Prostate gland (tissue), 2 donors: ENCODE measurements at regions not wholly inside any gene's neighbourhood (a gene's known extent, or its start where the extent isn't known, plus 50 kb on each side); places are given as distances from the start of the nearest gene placed in this dataset.

Experiments
- DNase-seq: peaks from one replicate; pipeline ENCODE4 v3.0.0-alpha.2; 2019; ENCODE audit warnings: low spot score
- H3K27ac ChIP-seq, 2 donors: fragments of 200-600 bp; sonication (generic); 2 replicates each; pipeline ENCODE4 v1.5.1; 2017 to 2019
- H3K27me3 ChIP-seq: fragments of 200-600 bp; sonication (generic); replicated peaks from 2 replicates; pipeline ENCODE4 v1.5.1; 2019; ENCODE audit not compliant: insufficient read depth
- H3K36me3 ChIP-seq, 2 donors: fragments of 200-600 bp; sonication (generic); 1 replicate in 1 of 2; 2 replicates in 1 of 2; pipeline versions ENCODE4 v1.5.1 to v1.8.1; 2017 to 2019
- H3K4me1 ChIP-seq: fragments of 200-600 bp; sonication (generic); replicated peaks from 2 replicates; pipeline ENCODE4 v1.5.1; 2019
- H3K4me3 ChIP-seq, 2 donors: fragments of 200-600 bp; sonication (generic); 2 replicates each; pipeline ENCODE4 v1.5.1; 2017 to 2019
- H3K9me3 ChIP-seq: fragments of 200-600 bp; sonication (generic); 2 replicates; pipeline ENCODE4 v1.5.1; 2017
- CTCF ChIP-seq, 4 experiments: fragments of 200-600 bp in 2 of 4; fragments of 450-650 bp in 2 of 4; sonication (generic) in 2 of 4; IDR thresholded peaks; 1 replicate in 3 of 4; 2 replicates in 1 of 4; pipeline ENCODE4 v1.5.1; 2016 to 2019; ENCODE audit warnings: antibody characterized with exemption in 4 of 4, mild to moderate bottlenecking in 2 of 4, moderate library complexity in 2 of 4
- POLR2A ChIP-seq: fragments of 450-650 bp; IDR thresholded peaks from one replicate; pipeline ENCODE4 v1.6.1; 2016; ENCODE audit warnings: antibody characterized with exemption, mild to moderate bottlenecking
- POLR2AphosphoS5 ChIP-seq: sonication (generic); formaldehyde crosslinking; IDR thresholded peaks from one replicate; pipeline ENCODE4 v1.6.1; 2017; ENCODE audit warnings: antibody characterized with exemption
- WGBS: methylation state at CpG from one replicate; pipeline ENCODE4 v1.1.5; 2018; 5-methylcytosine and 5-hydroxymethylcytosine counted together
- intact Hi-C: fragments of 100-400 bp; cut with DNase I; formaldehyde crosslinking; loops from one replicate; pipeline ENCODE4 v1.14.2; 2022

DNA sequence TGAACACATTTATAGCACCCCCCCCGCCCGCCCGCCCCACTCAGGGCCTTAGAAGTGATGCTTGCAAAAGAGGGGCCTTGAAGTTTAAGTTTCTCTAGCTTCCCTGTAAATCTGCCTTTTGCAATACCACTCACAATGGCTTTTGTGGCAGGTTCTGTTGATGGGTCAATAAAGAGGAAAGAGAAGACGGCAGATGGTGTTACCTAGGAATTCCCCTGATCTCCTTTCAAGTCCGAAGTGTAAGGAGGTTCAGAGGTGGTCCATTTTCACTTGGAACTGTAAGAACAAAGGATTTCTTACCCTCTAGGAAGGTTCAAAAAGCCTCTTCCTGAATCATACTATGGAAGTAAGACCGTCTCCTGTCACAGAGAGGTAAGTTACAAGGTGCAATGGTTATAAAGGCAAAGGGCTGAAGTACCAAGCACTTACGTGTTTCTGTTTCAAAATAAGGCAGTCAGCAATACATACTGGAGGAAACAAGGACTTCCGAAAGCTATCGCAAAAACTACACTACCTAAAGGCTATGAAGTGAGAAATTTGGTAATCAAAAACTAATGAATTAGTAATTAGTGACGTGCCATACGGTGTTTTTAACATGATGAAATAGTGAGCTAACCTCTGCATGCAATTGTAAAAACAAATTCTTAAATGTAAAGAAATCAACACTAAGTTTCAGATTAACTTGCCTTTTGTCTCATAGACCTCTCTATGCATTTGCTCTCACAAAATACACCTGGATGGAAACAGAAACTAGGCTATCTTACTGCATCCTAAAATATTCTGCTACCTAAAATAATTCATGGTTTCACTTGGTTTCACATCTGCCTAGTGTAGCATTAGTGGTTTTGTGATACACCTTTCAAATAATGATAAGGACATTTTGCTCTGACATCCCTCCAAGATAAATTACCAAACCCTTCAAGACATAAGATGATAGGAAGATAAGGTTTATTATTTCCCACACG, 589.4 kb upstream of the FAM174A start:
- Histone ChIP-seq H3K27ac (no peak overlapping the region), H3K36me3 (no peaks in the 10 kb centered on the region), H3K27me3 (no peaks in the 10 kb centered on the region), H3K4me3 (no peak overlapping the region), H3K9me3 (no peaks in the 10 kb centered on the region), H3K4me1 (no peaks in the 10 kb centered on the region)
- no peak for DNase-seq
- intact Hi-C loops: no loop called here
- 63% methylated on average over 12 of the region's 12 CpGs for WGBS
- TF ChIP-seq POLR2AphosphoS5 (no peak), POLR2A (no peak), CTCF (IDR thresholded peaks at IDR 0.05) (no peak)

DNA sequence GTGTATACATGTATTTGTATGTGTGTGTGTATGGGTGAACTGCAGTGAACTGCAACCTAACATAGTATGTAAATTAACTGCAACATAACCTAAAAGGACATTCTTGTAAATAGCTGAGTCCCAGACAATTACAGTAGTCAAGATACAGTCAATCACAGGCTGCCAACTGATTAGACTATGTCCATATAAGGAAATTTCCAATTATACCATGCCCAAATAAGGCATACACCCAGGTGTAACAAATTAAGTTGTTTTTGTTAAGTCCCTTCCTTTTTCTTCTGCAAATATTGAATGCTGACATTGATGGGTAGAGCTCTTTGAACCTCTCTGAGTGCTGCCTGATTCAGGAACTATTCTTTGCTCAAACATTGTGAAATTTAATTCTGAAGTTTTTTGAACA, 594.6 kb upstream of the FAM174A start:
- intact Hi-C loops: no loop called here
- TF ChIP-seq CTCF (IDR thresholded peaks at IDR 0.05): no peak
- no peak for TF ChIP-seq POLR2AphosphoS5
- no peak for TF ChIP-seq POLR2A
- Histone ChIP-seq H3K27ac (no peak overlapping the region), H3K9me3 (no peaks in the 10 kb centered on the region), H3K27me3 (no peaks in the 10 kb centered on the region), H3K36me3 (no peaks in the 10 kb centered on the region), H3K4me1 (no peaks in the 10 kb centered on the region), H3K4me3 (no peak overlapping the region)
- DNase-seq: no peak

DNA sequence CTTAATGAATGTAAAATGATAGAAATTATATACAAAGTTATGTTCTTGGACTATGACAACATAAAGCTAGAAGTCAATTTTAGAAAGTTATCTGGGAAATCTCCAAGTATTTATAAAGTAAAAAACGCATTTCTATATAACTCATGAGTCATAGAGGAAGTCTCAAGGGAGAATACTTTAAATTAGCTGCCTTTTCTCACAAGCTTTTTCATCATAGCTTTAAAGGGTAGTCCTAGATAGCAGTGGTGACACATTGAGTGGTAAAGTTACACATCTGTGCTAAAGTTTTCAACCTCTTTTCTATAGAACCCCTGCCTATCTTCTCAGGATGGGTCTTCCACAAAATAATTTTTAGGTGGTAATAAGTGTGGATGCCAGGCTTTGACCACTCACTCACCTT, 598.3 kb upstream of the FAM174A start:
- intact Hi-C loops: no loop called here
- 47% methylated on average over 1 of the region's 1 CpG for WGBS

DNA sequence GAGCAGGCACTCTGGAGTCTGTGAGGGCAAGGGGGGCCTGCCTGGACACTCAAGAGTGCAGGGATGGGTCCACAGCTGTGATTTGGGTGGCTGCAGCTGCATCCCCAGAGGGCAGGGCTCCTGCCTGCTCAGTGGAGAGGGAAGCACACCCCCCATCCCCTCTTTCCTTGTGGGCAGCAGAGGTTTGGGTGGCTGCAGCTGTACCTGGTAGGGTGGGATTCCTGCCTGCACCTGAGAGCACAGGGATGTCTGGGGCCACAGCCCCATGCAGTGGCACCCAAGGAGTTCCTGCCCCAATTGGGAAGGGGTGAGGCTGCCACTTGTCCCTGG, 605.4 kb upstream of the FAM174A start:
- no peaks in the 10 kb centered on the region for H3K4me1 ChIP-seq
- no peak overlapping the region for H3K27ac ChIP-seq
- TF ChIP-seq POLR2AphosphoS5: no peak
- no peak for TF ChIP-seq CTCF (IDR thresholded peaks at IDR 0.05)
- no peak for TF ChIP-seq POLR2A
- H3K36me3 ChIP-seq: no peaks in the 10 kb centered on the region
- no peak for DNase-seq
- H3K4me3 ChIP-seq: no peak overlapping the region
- intact Hi-C loops: no loop called here
- H3K27me3 ChIP-seq: no peaks in the 10 kb centered on the region
- H3K9me3 ChIP-seq: no peaks in the 10 kb centered on the region

More for the DNA sequence above, 598.3 kb upstream of the FAM174A start:
- TF ChIP-seq POLR2AphosphoS5 (no peak), CTCF (IDR thresholded peaks at IDR 0.05) (no peak), POLR2A (no peak)
- H3K4me1 ChIP-seq: no peaks in the 10 kb centered on the region
- H3K27me3 ChIP-seq: no peaks in the 10 kb centered on the region
- DNase-seq: no peak
- H3K27ac ChIP-seq: no peak overlapping the region
- no peaks in the 10 kb centered on the region for H3K36me3 ChIP-seq
- H3K9me3 ChIP-seq: no peaks in the 10 kb centered on the region
- H3K4me3 ChIP-seq: no peak overlapping the region

GRCh38 chr5:99929067-99929805, 605.9 kb upstream of the FAM174A start:
- no peaks in the 10 kb centered on the region for H3K4me1 ChIP-seq
- no peak overlapping the region for H3K4me3 ChIP-seq
- TF ChIP-seq CTCF (IDR thresholded peaks at IDR 0.05): no peak
- no peak for TF ChIP-seq POLR2A
- TF ChIP-seq POLR2AphosphoS5: no peak
- H3K27me3 ChIP-seq: no peaks in the 10 kb centered on the region
- no peaks in the 10 kb centered on the region for H3K9me3 ChIP-seq
- no peak overlapping the region for H3K27ac ChIP-seq
- 100% methylated on average over 2 of the region's 2 CpGs for WGBS
- intact Hi-C loops: no loop called here
- no peak for DNase-seq
- H3K36me3 ChIP-seq: no peaks in the 10 kb centered on the region
